ENCODE measurements at regions not wholly inside any gene's neighbourhood (a gene's known extent, or its start where the extent isn't known, plus 50 kb on each side); places are given as distances from the start of the nearest gene placed in this dataset.

- WGBS (ENCODE audit: insufficient coverage): 73% methylated on average over 2 of the region's 3 CpGs
- intact Hi-C loops (cut with micrococcal nuclease): no loop called here
- no peak for TF ChIP-seq CTCF (IDR thresholded peaks at IDR 0.05)
- Histone ChIP-seq H4K20me1 (ENCODE audit: insufficient read depth, low read length) (no peaks in the 10 kb centered on the region), H3K79me2 (ENCODE audit: insufficient read depth, low read length) (no peaks in the 10 kb centered on the region), H3K36me3 (replicated peaks in 1 of 2; ENCODE audit: control insufficient read depth in 1 of 2, insufficient read depth in 2 of 2, low read length in 2 of 2) (no peaks in the 10 kb centered on the region), H3K4me2 (replicated peaks; ENCODE audit: extremely low read depth, low read length, poor library complexity, severe bottlenecking) (no peak overlapping the region), H3K27me3 (ENCODE audit: control insufficient read depth in 2 of 2, insufficient read depth in 2 of 2, low read length in 2 of 2) (no peaks in the 10 kb centered on the region), H3K4me3 (replicated peaks in 1 of 3; ENCODE audit: low read depth in 2 of 3, low read length in 3 of 3) (no peak overlapping the region), H3K9me3 (replicated peaks in 1 of 2; ENCODE audit: control insufficient read depth in 1 of 2, insufficient read depth in 1 of 2, low read length in 2 of 2) (no peaks in the 10 kb centered on the region), H3K4me1 (ENCODE audit: control insufficient read depth in 1 of 2, insufficient read depth in 2 of 2, low read length in 2 of 2) (no peaks in the 10 kb centered on the region), H3K27ac (ENCODE audit: low read depth in 1 of 2, low read length in 2 of 2) (no peak overlapping the region), H2AFZ (ENCODE audit: insufficient read depth, low read depth, low read length, poor library complexity, severe bottlenecking) (no peak overlapping the region), H3K9ac (ENCODE audit: insufficient read depth, low read length, poor library complexity, severe bottlenecking) (no peak overlapping the region)
- Mint-ChIP-seq H3K27ac (no peak overlapping the region), H3K4me3 (no peak overlapping the region), H3K9me3 (peaks cover 0 to 3% (median 0%) of the 10 kb centered on the region in 7 donors), H3K36me3 (no peaks in the 10 kb centered on the region), H3K27me3 (ENCODE audit: low read depth in 3 of 3) (no peaks in the 10 kb centered on the region), H3K4me1 (no peaks in the 10 kb centered on the region)
- DNase-seq: no peak
Observed at GRCh38 chr18:51523671-51524070, 326.2 kb upstream of the MEX3C start.

GRCh38 chr18:51525453-51526225, 328.2 kb upstream of the MEX3C start:
- no peak for TF ChIP-seq CTCF (IDR thresholded peaks at IDR 0.05)
- H3K4me3 Mint-ChIP-seq: no peak overlapping the region
- no peaks in the 10 kb centered on the region for H4K20me1 ChIP-seq (ENCODE audit: insufficient read depth, low read length)
- no peak overlapping the region for H3K9ac ChIP-seq (ENCODE audit: insufficient read depth, low read length, poor library complexity, severe bottlenecking)
- no peak overlapping the region for H3K27ac Mint-ChIP-seq
- no peak overlapping the region for H3K4me3 ChIP-seq (replicated peaks in 1 of 3; ENCODE audit: low read depth in 2 of 3, low read length in 3 of 3)
- H3K9me3 Mint-ChIP-seq: peaks cover 0 to 3% (median 0%) of the 10 kb centered on the region in 7 donors
- H2AFZ ChIP-seq (ENCODE audit: insufficient read depth, low read depth, low read length, poor library complexity, severe bottlenecking): no peak overlapping the region
- DNase-seq: no peak
- H3K4me1 Mint-ChIP-seq: no peaks in the 10 kb centered on the region
- H3K4me2 ChIP-seq (replicated peaks; ENCODE audit: extremely low read depth, low read length, poor library complexity, severe bottlenecking): no peak overlapping the region
- H3K27me3 ChIP-seq (ENCODE audit: control insufficient read depth in 2 of 2, insufficient read depth in 2 of 2, low read length in 2 of 2): no peaks in the 10 kb centered on the region
- no peaks in the 10 kb centered on the region for H3K9me3 ChIP-seq (replicated peaks in 1 of 2; ENCODE audit: control insufficient read depth in 1 of 2, insufficient read depth in 1 of 2, low read length in 2 of 2)
- no peaks in the 10 kb centered on the region for H3K79me2 ChIP-seq (ENCODE audit: insufficient read depth, low read length)
- H3K27me3 Mint-ChIP-seq (ENCODE audit: low read depth in 3 of 3): no peaks in the 10 kb centered on the region
- no peaks in the 10 kb centered on the region for H3K36me3 Mint-ChIP-seq
- H3K27ac ChIP-seq (ENCODE audit: low read depth in 1 of 2, low read length in 2 of 2): no peak overlapping the region
- H3K36me3 ChIP-seq (replicated peaks in 1 of 2; ENCODE audit: control insufficient read depth in 1 of 2, insufficient read depth in 2 of 2, low read length in 2 of 2): no peaks in the 10 kb centered on the region
- intact Hi-C loops (cut with micrococcal nuclease): no loop called here
- 82% methylated on average over 1 of the region's 4 CpGs for WGBS (ENCODE audit: insufficient coverage)
- no peaks in the 10 kb centered on the region for H3K4me1 ChIP-seq (ENCODE audit: control insufficient read depth in 1 of 2, insufficient read depth in 2 of 2, low read length in 2 of 2)

Measured in CD14-positive monocyte (primary cell).